ENCODE measurements at regions not wholly inside any gene's neighbourhood (a gene's known extent, or its start where the extent isn't known, plus 50 kb on each side); places are given as distances from the start of the nearest gene placed in this dataset.

DNA sequence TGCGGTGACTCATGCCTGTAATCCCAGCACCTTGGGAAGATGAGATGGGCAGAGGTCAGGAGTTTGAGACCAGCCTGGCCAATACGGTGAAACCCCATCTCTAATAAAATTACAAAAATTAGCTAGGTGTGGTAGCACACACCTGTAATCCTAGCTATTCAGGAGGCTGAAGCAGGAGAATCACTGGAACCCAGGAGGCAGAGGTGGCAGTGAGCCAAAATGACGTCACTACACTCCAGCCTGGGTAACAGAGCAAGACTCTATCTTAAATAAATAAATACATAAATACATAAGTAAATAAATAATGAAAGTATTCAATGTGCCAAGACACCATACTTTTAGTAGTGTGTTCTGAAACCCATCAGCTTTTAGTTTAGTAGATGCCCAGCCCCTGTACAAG is 308.1 kb upstream of the FLRT2 start:
- H3K4me3 ChIP-seq (ENCODE audit: control insufficient read depth, low read depth, low read length), result no peak overlapping the region
- no peak for DNase-seq (ENCODE audit: low read depth)
- TF ChIP-seq, protein P1, sequence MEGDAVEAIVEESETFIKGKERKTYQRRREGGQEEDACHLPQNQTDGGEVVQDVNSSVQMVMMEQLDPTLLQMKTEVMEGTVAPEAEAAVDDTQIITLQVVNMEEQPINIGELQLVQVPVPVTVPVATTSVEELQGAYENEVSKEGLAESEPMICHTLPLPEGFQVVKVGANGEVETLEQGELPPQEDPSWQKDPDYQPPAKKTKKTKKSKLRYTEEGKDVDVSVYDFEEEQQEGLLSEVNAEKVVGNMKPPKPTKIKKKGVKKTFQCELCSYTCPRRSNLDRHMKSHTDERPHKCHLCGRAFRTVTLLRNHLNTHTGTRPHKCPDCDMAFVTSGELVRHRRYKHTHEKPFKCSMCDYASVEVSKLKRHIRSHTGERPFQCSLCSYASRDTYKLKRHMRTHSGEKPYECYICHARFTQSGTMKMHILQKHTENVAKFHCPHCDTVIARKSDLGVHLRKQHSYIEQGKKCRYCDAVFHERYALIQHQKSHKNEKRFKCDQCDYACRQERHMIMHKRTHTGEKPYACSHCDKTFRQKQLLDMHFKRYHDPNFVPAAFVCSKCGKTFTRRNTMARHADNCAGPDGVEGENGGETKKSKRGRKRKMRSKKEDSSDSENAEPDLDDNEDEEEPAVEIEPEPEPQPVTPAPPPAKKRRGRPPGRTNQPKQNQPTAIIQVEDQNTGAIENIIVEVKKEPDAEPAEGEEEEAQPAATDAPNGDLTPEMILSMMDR (IDR thresholded peaks at IDR 0.05; ENCODE audit: control insufficient read depth, insufficient read depth, low read depth, low read length, missing control alignments), result no peak

- DNase-seq (ENCODE audit: low read depth), result no peak
These were observed 307.6 kb upstream of the FLRT2 start for GRCh38 chr14:85222341-85222740.

GRCh38 chr14:85223667-85224066 is 306.3 kb upstream of the FLRT2 start:
- H3K4me3 ChIP-seq (ENCODE audit: control insufficient read depth, low read depth, low read length), result no peak overlapping the region
- TF ChIP-seq, protein P1 (IDR thresholded peaks at IDR 0.05; ENCODE audit: control insufficient read depth, insufficient read depth, low read depth, low read length, missing control alignments), result no peak
- no peak for DNase-seq (ENCODE audit: low read depth)

More at GRCh38 chr14:85222341-85222740, 307.6 kb upstream of the FLRT2 start:
- H3K4me3 ChIP-seq (ENCODE audit: control insufficient read depth, low read depth, low read length), result no peak overlapping the region
- TF ChIP-seq, protein P1 (IDR thresholded peaks at IDR 0.05; ENCODE audit: control insufficient read depth, insufficient read depth, low read depth, low read length, missing control alignments), result no peak

- no peak for DNase-seq (ENCODE audit: low read depth)
- H3K4me3 ChIP-seq (ENCODE audit: control insufficient read depth, low read depth, low read length), result no peak overlapping the region
- TF ChIP-seq, protein P1 (IDR thresholded peaks at IDR 0.05; ENCODE audit: control insufficient read depth, insufficient read depth, low read depth, low read length, missing control alignments), result no peak
These were observed 305.7 kb upstream of the FLRT2 start for GRCh38 chr14:85224241-85224640.

DNA sequence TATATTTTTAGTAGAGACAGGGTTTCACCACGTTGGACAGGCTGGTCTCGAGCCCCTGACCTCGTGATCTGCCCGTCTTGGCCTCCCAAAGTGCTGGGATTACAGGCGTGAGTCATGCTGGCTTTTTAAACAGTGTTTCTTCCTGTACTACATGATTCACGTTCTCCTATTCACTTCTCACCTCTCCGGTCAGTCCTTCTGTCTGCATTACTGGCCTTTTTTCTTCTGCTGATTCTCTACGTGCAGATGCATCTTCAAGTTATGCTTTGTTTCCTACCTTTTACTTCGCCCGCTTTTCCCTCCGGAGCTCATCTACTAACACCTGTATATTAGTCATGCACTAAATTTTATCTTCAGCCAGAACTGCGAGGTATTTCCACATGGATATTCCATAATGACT is 296.2 kb upstream of the FLRT2 start:
- DNase-seq (ENCODE audit: low read depth), result no peak
- TF ChIP-seq, protein P1 (IDR thresholded peaks at IDR 0.05; ENCODE audit: control insufficient read depth, insufficient read depth, low read depth, low read length, missing control alignments), result no peak
- H3K4me3 ChIP-seq (ENCODE audit: control insufficient read depth, low read depth, low read length), result no peak overlapping the region

GRCh38 chr14:85234156-85235025 is 295.6 kb upstream of the FLRT2 start:
- no peak overlapping the region for H3K4me3 ChIP-seq (ENCODE audit: control insufficient read depth, low read depth, low read length)
- TF ChIP-seq, protein P1 (IDR thresholded peaks at IDR 0.05; ENCODE audit: control insufficient read depth, insufficient read depth, low read depth, low read length, missing control alignments), result no peak
- no peak for DNase-seq (ENCODE audit: low read depth)
